OCI-LY7 (cell line): ENCODE measurements at regions not wholly inside any gene's neighbourhood (a gene's known extent, or its start where the extent isn't known, plus 50 kb on each side); places are given as distances from the start of the nearest gene placed in this dataset.
"Not testable (repeated sequence)": the region's sequence is repeated elsewhere in the genome, so short reads cannot be mapped to it uniquely, and the experiment has no call there.

ENCODE experiments used
- BruUV-seq: library from RNA; stranded (reverse); fragments of 400-500 nt; replicated peaks from 2 replicates; lab custom pipeline; 2021; lab: Mats Ljungman, UMichigan
- CTCF ChIA-PET: fragments of 300-600 bp; sonication (Branson Sonifier 250); formaldehyde crosslinking; loops from one replicate; lab custom pipeline; 2022; ENCODE audit warnings: antibody characterized with exemption; ENCODE audit not compliant: unreplicated experiment; lab: Charles Lee
- POLR2A ChIA-PET: fragments of 300-600 bp; sonication (Branson Sonifier 250); formaldehyde crosslinking; loops from one replicate; lab custom pipeline; 2022; ENCODE audit warnings: antibody characterized with exemption; lab: Charles Lee
- DNase-seq: peaks from one replicate; pipeline ENCODE4 v3.0.0-alpha.2; 2015; ENCODE audit warnings: low spot score
- H2AFZ ChIP-seq: fragments of 200-600 bp; sonication (generic), shearing (Covaris generic); 2 replicates; pipeline ENCODE4 v1.6.1; 2014; ENCODE audit warnings: mild to moderate bottlenecking, antibody characterized with exemption, low read length, moderate library complexity
- H3K27ac ChIP-seq: fragments of 200-600 bp; sonication (generic); 2 replicates; pipeline ENCODE4 v1.5.1; 2014; ENCODE audit warnings: mixed run types, low read depth, mild to moderate bottlenecking, moderate library complexity, low read length, inconsistent platforms; ENCODE audit not compliant: poor library complexity, severe bottlenecking
- H3K36me3 ChIP-seq: fragments of 200-600 bp; sonication (generic); 2 replicates; pipeline ENCODE4 v1.6.1; 2014; ENCODE audit warnings: mild to moderate bottlenecking, antibody characterized with exemption, low read length, moderate library complexity, mixed read lengths; ENCODE audit not compliant: insufficient read depth
- H3K4me1 ChIP-seq: fragments of 200-600 bp; sonication (generic); 2 replicates; pipeline ENCODE4 v1.5.1; 2014; ENCODE audit warnings: mild to moderate bottlenecking, low read length; ENCODE audit not compliant: insufficient read depth, poor library complexity, severe bottlenecking
- H3K4me2 ChIP-seq: fragments of 200-600 bp; sonication (generic); 2 replicates; pipeline ENCODE4 v1.6.1; 2014; ENCODE audit warnings: mild to moderate bottlenecking, low read length
- H3K4me3 ChIP-seq: fragments of 200-600 bp; sonication (generic); 2 replicates; pipeline ENCODE4 v1.5.1; 2014; ENCODE audit warnings: mild to moderate bottlenecking, low read depth, low read length; ENCODE audit not compliant: poor library complexity, severe bottlenecking
- H3K79me2 ChIP-seq: fragments of 200-600 bp; sonication (generic); 2 replicates; pipeline ENCODE4 v1.6.1; 2016; ENCODE audit warnings: low read depth, mild to moderate bottlenecking, low read length, moderate library complexity, mixed read lengths; ENCODE audit not compliant: insufficient read depth
- H3K9me2 ChIP-seq: fragments of 200-600 bp; sonication (generic); 2 replicates; pipeline ENCODE4 v1.6.1; 2016; ENCODE audit warnings: mild to moderate bottlenecking, low read length, mixed read lengths; ENCODE audit not compliant: insufficient read depth
- H3K9me3 ChIP-seq: fragments of 200-600 bp; sonication (generic); 2 replicates; pipeline ENCODE4 v1.6.1; 2014; ENCODE audit warnings: mild to moderate bottlenecking, mixed run types, low read length, mixed read lengths
- H4K20me1 ChIP-seq: fragments of 200-600 bp; sonication (generic); 2 replicates; pipeline ENCODE4 v1.6.1; 2014; ENCODE audit warnings: mild to moderate bottlenecking, antibody characterized with exemption, low read length, moderate library complexity, mixed read lengths; ENCODE audit not compliant: insufficient read depth
- CTCF ChIP-seq: fragments of 200-600 bp; sonication (generic); conservative IDR thresholded peaks from 2 replicates; pipeline ENCODE4 v1.5.1; 2014; ENCODE audit warnings: mild to moderate bottlenecking, antibody characterized with exemption, low read length, moderate library complexity, mixed read lengths
- EZH2phosphoT487 ChIP-seq: fragments of 200-600 bp; sonication (generic); IDR thresholded peaks from 2 replicates; pipeline ENCODE4 v1.6.1; 2018; ENCODE audit warnings: low read depth, borderline replicate concordance, mild to moderate bottlenecking, mixed run types, antibody characterized with exemption, low read length, moderate library complexity, mixed read lengths
- intact Hi-C: fragments of 100-400 bp; cut with micrococcal nuclease; formaldehyde crosslinking; loops from one replicate; pipeline ENCODE4 v1.10.0; 2022; ENCODE audit not compliant: unreplicated experiment

- no peak overlapping the region for H3K27ac ChIP-seq
- BruUV-seq, result no TSS peak
- no peak overlapping the region for H3K4me2 ChIP-seq
- no peak for DNase-seq
- no peaks in the 10 kb centered on the region for H3K36me3 ChIP-seq
- H2AFZ ChIP-seq, result no peak overlapping the region
- CTCF ChIA-PET, result no interaction called here
- POLR2A ChIA-PET, result interaction anchor here (0.7 kb wide), 1 partner anchor 43 kb away, joined by 3 read pairs; no protein-coding TSS in a partner anchor
- no peaks in the 10 kb centered on the region for H3K79me2 ChIP-seq
- intact Hi-C loops, result no loop called here
- H3K4me3 ChIP-seq, result no peak overlapping the region
- TF ChIP-seq EZH2phosphoT487 (no peak), CTCF (no peak)
- H4K20me1 ChIP-seq, result no peaks in the 10 kb centered on the region
- no peaks in the 10 kb centered on the region for H3K9me3 ChIP-seq
- H3K4me1 ChIP-seq, result no peaks in the 10 kb centered on the region
- H3K9me2 ChIP-seq, result no peaks in the 10 kb centered on the region
These were observed 338.5 kb downstream of the TUSC7 start for GRCh38 chr3:117047951-117048705.

GRCh38 chr3:117052395-117052794 lies 342.8 kb downstream of the TUSC7 start:
- H3K79me2 ChIP-seq, result no peaks in the 10 kb centered on the region
- no peak overlapping the region for H3K4me3 ChIP-seq
- H3K9me3 ChIP-seq, result no peaks in the 10 kb centered on the region
- ChIA-PET POLR2A (interaction anchor here (0.6 to 1.1 kb wide), 4 partner anchors 9 to 1442 kb away, joined by 3 to 6 read pairs (median 4); no protein-coding TSS in a partner anchor), CTCF (no interaction called here)
- intact Hi-C loops, result no loop called here
- no peak for DNase-seq
- H3K4me2 ChIP-seq, result no peak overlapping the region
- H3K9me2 ChIP-seq, result no peaks in the 10 kb centered on the region
- no peaks in the 10 kb centered on the region for H3K36me3 ChIP-seq
- BruUV-seq, result no TSS peak
- no peak for TF ChIP-seq EZH2phosphoT487
- TF ChIP-seq CTCF, result no peak
- H3K27ac ChIP-seq, result no peak overlapping the region
- no peaks in the 10 kb centered on the region for H4K20me1 ChIP-seq
- no peak overlapping the region for H2AFZ ChIP-seq
- H3K4me1 ChIP-seq, result no peaks in the 10 kb centered on the region

DNA sequence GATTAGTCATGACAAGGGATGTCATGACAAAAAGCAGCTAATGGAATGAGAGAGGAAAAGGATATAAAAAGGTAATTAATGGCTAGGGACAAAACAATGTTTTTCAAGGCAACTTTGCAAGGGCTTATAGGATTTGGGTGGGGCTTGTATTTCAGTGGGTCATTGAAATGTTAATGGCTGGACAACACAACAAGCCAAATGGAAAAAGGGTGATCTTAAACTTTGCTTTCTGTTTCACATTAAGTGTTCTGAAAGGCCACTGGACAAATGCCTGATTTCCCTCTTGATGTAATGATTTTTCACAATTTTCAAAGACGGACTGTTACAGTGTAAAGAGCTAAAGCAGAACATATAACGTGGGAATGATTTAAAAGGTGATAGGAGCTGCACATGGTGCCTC lies 345.0 kb downstream of the TUSC7 start:
- no peak for DNase-seq
- ChIA-PET POLR2A (interaction anchor here (0.9 kb wide), 1 partner anchor 94 kb away, joined by 3 read pairs; no protein-coding TSS in a partner anchor), CTCF (no interaction called here)
- H3K4me1 ChIP-seq, result no peaks in the 10 kb centered on the region
- no peak overlapping the region for H3K4me3 ChIP-seq
- H4K20me1 ChIP-seq, result no peaks in the 10 kb centered on the region
- H3K36me3 ChIP-seq, result no peaks in the 10 kb centered on the region
- intact Hi-C loops, result no loop called here
- H3K27ac ChIP-seq, result no peak overlapping the region
- H3K4me2 ChIP-seq, result no peak overlapping the region
- H3K9me2 ChIP-seq, result no peaks in the 10 kb centered on the region
- H3K9me3 ChIP-seq, result no peaks in the 10 kb centered on the region
- no peak overlapping the region for H2AFZ ChIP-seq
- TF ChIP-seq EZH2phosphoT487 (no peak), CTCF (no peak)
- no TSS peak for BruUV-seq
- H3K79me2 ChIP-seq, result no peaks in the 10 kb centered on the region

DNA sequence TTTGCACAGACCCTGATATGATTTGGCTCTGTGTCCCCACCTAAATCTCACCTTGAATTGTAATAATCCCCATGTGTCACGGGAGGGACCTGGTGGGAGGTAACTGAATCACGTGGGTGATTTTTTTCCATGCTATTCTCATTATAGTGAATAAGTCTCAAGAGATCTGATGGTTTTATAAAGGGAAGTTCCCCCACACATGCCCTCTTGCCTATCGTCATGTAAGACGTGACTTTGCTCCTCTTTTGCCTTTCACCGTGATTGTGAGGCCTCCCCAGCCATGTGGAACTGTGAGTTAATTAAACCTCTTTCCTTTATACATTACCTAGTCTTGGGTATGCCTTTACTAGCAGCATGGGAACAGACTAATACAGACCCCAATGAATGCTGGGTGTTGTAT lies 347.4 kb downstream of the TUSC7 start:
- H3K4me1 ChIP-seq, H3K9me3 ChIP-seq, H3K79me2 ChIP-seq, H3K9me2 ChIP-seq, H3K4me3 ChIP-seq, H3K27ac ChIP-seq, H2AFZ ChIP-seq, H4K20me1 ChIP-seq, DNase-seq, BruUV-seq, H3K36me3 ChIP-seq, CTCF ChIA-PET, H3K4me2 ChIP-seq, intact Hi-C loops: not testable (repeated sequence)
- POLR2A ChIA-PET, result interaction anchor here (0.5 to 1.1 kb wide), 3 partner anchors 53 to 90 kb away, joined by 3 to 4 read pairs (median 3); no protein-coding TSS in a partner anchor
